HG02870 (cell line): ENCODE measurements at regions not wholly inside any gene's neighbourhood (a gene's known extent, or its start where the extent isn't known, plus 50 kb on each side); places are given as distances from the start of the nearest gene placed in this dataset.
A peak's percentile ranks its signal among the peaks of the same experiment; 100 is the strongest.

Experiments
- ATAC-seq: cut with Tn5 transposase; IDR thresholded peaks from one replicate; pipeline ENCODE4 v1.9.1; 2021; ENCODE audit warnings: mild to moderate bottlenecking, moderate library complexity; ENCODE audit not compliant: unreplicated experiment

DNA sequence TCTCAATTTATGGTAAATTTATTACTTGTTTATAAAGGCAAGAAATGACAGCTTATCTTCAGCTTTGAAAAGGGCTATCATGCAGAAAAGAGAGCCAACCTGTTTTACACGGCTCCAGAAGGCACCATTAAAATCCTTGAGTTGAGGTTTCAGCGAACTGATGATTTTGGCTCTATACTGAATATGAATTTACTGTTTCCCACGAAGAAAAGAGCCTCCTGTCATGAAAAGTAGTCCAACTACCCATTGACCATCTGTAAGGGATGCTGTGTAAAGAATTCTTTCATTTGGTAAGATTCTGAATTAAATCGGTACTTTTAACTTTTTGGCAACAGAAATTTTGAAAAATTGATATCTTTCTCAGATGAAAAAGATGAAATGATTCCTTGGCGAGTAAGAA, 657.6 kb upstream of the ZNF608 start:
- no peak for ATAC-seq

DNA sequence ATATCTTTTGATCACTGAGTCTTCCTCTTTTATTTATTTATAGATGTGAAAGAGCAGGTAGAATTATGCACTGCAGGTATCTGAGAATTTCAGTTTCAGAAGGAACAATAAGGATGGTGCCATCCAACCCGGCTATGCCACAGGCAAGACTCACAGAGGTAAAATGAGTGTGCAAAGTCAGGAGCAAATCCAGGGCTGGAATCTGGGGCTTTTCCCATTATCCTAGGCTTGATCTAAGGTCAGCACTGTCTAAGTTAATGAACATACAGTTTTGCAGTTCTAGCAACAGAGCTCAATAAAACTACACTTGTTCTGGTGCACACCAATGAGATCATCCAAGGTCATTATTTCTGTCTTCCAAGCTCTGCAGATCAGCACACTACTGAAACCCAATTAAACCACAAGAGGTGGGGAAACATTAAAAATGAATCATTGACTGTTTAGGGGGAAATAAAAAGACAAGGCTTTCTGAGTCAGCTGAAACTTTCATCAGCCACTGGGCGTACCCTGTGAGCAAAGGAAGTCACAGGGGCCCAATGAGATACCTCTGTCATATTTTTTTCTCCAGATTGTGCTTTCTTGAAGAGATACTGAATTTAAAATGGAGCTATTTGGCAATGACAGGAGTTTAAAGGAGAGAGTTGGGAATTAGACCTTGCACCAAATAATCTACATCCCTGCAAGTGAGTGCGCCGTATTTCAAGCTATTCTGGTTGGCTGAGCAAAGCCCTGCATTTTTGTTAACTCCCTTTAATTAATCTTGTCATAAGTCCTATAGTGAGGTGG, 662.2 kb upstream of the ZNF608 start:
- ATAC-seq: peak; percentile 27

DNA sequence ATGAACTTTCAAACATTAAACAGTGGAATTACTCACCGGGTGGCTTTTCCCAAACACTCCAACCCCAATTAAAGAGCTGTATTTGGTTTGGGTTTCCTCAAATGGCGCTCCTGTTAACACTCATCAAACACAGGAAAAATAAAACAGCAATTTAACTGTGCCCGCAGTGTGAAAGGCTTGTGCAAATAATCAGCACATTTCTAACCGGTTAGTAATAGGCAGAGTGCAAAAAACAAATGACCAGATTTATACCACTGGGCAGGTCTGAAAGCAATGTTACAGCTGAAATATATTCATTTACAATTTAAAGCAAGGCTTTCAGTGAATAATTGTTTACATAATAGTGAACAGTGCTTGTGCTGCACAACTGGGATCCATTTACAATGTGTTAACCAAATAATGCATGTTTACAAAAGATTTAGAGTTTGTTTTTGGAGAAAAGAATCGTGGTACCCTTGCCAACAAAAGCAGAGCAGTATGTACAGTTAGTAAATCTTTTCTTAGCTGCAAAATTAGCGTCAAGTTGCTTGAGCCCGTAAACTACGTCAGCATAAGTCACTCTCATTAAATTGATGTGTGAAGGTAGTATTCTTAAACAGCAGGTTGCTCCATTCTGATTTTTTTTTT, 662.9 kb upstream of the ZNF608 start:
- ATAC-seq: no peak

DNA sequence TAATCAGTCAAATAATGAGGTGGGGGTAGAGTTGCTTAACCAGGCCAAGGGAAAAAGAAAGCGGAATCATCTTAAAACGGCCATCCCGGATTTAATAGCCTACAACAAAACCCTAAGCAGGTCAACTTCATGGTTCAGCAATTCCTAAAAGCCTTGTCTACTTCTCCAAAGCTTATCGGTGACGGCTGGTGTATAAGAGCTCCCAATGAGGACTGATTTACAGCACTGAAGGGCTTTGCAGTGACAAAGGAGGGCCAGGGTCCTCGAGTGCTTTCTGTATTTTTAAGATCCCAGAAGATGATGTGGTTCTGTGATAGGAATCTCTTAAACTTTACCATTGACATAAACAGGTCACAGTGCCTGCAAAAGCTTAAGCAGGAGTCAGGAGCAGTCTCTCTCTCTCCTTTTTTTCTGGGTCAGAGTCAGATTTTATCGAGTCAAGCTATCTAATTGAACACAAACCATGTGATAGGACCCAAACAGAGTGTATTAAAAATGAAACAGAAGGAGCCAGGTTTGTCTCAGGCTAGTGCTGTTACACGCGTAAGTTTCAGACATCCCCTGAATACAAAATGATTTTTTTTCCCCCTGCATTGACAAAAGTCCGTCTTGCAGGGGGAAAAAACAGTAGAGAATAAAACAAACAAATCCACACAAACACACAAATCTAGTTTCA, 663.6 kb upstream of the ZNF608 start:
- no peak for ATAC-seq

DNA sequence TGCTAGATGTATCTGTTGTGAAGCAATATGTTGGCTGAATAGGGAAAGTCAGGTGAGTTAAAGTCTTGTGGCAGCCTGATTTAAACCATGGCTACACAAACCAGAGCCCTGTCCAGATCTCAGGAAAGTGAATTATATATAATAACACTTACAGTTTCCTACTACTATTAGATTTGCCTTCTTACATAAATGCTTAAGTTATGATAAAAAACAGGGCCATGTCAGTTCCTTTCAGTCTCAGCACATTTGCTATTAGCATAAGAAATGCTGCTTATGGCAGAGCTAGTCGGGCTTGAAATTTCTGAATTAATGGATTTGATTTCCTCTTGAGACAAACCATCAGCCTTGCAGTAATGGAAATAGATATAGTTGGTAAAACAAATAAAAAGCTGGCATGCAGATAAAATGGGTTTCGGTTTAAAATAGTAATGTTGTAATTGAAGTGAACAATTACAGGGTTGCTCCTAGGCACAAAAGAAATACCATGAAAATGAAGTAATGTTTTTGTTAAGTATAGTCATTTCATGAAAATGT, 664.2 kb upstream of the ZNF608 start:
- no peak for ATAC-seq

GRCh38 chr5:125411071-125411743, 664.8 kb upstream of the ZNF608 start:
- peak; percentile 41 for ATAC-seq

DNA sequence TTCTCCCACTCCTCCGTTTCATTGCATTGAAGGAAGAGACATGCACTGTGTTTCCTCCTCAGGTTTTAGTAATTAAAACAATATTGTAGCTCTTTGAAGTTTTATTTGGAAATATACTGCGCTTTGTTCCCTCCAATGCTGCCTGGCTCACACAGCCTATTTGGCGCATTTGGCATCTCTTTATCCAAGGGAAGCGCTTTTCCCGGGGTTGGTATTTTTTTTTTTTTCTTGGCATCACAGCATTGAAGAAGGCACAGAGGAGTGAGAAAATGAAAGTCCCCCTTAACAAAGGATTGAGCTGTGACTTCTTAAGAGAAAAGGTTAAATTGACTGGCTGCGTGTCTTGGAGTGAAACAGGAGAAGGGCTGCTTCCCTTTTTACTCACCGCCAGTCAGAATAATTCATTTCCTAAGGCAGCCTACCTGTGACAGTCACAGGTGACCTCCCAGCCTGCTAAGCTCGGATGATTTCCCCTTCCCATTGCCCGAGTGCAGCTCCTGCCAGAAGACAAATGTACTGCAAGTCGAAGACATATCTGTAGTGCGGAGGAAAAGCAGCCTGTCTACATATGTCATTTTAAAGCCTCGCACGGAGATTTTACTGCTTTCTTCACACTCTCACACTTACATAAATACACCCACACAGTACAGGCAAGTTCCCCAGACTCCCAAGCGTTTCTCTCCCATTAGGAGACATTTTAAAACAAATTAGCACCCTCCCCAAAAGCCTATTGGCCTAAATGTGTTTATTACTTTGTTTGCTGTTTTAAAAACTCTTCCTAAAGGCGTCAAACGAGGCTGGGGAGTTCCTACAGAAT, 665.5 kb upstream of the ZNF608 start:
- ATAC-seq: peak; percentile 60

DNA sequence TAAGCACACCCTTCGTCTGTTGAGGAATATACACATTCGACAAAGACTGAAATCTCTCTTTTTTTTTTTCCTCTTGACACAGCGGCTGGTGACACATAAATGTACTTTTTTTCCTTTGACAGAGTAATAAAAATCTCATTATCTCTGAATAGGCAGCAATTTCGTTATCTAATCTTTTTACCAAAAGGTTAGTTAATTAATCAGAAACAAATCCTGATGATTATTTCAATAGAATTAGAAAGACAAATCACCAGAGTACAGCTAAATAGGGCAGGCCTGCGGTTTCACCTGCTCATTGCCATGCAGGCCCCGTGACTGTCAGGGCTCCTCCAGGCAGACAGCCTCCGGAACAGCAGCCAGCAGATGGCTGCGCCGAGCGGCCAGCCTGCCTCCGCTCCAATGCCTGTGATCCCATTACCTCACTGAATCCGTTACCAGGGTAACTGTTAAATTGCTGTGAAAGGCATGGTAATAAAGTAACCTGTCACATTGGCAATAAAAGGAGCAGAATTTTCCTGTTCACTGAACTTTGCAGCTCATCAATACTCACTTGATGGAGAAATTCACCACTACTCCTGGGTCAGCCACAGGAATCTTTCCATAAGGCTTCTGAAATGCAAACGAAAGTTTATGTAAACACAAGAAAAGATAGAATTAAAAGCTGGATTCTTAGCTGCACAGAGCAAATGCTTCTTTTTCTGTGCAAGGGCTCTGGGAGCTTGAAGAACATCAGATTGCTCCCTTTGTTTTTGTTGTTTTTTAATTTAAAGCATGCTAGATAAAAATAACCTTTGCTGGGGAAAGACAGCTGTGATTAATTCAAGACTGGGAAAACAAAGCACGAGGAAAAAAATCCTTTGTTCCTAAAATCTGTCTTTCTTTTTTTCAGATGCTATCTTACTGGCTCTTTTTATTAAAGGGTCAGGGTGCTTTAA, 666.4 kb upstream of the ZNF608 start:
- ATAC-seq: peak; percentile 36

- ATAC-seq: no peak
Observed at GRCh38 chr5:125413496-125414274, 667.2 kb upstream of the ZNF608 start.

GRCh38 chr5:125415126-125415525, 668.7 kb upstream of the ZNF608 start:
- ATAC-seq: no peak

DNA sequence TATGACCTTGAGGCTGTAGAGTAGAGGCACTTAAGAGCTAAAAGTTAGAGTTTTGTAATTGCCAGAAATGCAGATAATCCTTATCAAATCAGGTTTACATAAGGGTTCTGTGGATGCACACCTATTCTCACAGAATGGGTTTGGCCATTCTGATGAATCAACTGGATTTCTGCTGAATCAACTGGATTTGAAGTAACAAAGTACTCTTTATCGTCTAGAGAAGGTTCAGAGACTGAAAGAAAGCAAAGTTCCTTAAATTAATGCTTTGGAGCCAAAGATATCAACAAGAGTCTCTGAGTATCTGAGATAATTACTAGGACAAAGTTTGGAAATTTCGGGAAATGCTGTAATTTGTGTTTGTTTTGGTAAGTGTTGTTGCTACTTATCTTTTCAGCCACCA, 669.6 kb upstream of the ZNF608 start:
- no peak for ATAC-seq

- no peak for ATAC-seq
Observed at GRCh38 chr5:125421006-125421405, 674.6 kb upstream of the ZNF608 start.

- ATAC-seq: no peak
Observed at GRCh38 chr5:125422342-125422741, 675.9 kb upstream of the ZNF608 start.

DNA sequence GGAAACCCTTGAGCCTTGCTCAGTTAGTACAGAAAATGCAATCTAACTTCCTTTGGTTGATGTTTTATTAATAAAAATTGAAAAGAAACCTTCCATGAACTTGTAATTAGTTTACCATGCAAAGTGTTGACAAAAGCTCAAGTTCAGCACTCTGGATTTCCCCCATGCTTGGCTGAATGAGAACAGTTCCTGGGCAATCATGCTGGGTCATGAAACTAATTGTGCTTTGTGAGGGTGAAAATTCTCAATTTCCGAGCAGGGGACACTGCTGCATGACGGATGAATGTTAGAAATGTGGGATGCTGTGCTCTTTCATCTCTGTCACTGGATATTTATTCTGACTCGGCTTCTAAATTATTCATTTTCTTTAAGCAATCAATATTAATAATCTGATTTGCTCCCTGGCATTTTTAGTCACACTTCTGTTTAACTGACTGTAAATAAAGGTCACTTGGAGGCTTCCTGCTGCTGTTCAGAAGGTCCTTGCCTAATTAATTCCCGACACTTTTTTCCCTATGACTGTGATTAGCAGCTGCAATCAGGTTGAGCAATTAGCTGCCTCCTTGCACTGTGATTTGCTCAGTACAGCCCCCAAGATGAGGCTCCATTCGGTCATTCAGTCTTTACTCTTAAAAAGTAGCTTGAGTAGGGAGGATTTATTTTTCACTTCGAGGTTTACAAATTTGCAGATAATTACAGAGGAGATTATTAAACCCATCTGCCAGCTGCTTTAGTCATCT, 678.1 kb upstream of the ZNF608 start:
- ATAC-seq: no peak

GRCh38 chr5:125429498-125429897, 683.1 kb upstream of the ZNF608 start:
- no peak for ATAC-seq

DNA sequence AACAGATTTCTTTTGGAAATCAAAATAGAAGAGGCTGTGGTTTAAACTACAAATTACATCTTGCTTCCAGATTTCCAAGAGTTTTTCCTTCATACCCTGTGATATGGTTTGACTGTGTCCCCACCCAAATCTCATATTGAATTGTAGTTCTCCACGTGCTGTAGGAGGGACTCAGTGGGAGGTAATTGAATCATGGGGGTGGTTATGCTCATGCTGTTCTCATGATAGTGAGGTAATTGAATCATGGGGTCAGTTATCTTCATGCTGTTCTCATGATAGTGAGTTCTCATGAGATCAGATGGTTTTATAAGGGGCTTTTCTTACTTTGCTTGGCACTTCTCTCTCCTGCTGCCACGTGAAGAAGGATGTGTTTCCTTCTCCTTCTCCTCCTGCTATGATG, 687.0 kb upstream of the ZNF608 start:
- ATAC-seq: no peak

GRCh38 chr5:125439243-125439642, 692.8 kb upstream of the ZNF608 start:
- no peak for ATAC-seq

GRCh38 chr5:125440905-125441304, 694.5 kb upstream of the ZNF608 start:
- ATAC-seq: no peak
